GM19240 (cell line): ENCODE measurements at regions not wholly inside any gene's neighbourhood (a gene's known extent, or its start where the extent isn't known, plus 50 kb on each side); places are given as distances from the start of the nearest gene placed in this dataset.

Source experiments
- DNase-seq: peaks from one replicate; pipeline ENCODE4 v3.0.0; 2011; ENCODE audit warnings: low spot score; ENCODE audit not compliant: insufficient read length

DNA sequence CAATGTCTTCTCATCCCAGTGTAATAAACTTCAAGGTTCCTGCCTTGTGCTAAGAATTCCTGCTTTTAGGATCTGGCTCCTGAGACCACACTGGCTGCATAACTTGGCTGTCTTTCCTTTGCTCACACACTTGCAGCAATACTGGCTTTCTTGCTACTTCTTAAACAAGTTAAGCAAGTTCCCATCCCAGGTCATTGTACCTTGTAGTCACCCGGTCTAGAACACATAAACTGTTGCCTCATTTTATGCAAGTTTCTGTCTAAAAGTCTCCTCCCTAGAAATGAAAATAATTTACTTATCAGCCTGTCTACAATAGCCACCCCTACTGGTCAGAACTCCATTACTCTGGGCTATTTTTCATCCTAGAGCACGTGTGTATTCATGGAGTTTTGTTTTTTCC lies 887.9 kb upstream of the FAM98A start:
- no peak for DNase-seq

DNA sequence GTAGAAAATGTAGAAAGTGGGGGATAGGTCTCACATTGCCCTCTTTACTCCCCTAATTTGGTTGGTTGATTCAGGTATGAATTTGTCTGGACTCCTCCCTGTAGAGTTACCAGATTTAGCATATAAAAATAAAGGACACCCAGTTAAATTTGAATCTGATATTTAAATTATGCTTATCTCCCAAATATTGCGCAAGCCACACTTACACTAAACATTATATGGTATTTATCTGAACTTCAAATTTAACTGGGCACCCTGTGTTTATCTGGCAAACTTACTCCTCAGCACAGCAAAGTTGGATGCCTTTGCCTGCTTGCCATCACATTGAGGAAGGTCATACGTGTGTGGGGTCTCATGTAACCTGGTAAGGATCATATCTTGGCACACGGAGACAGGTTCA lies 882.4 kb upstream of the FAM98A start:
- no peak for DNase-seq

DNA sequence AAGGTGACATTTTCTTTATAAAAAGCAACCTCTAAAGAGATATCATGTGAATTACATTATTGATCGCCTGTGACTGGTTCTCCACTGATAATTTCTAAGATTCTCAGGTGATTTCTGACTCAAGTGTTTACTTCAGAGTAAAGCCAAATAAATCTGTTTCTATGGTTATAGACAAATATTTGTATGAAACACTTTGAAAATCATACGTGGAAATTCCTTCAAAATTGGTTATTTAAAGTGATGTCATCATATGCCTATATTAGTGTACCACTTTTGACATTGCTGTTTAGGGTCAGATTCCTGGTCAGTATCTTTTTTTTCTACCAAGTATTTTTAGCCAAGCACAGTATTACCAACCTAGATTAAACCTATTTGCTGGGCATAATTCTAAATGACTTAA lies 881.3 kb upstream of the FAM98A start:
- no peak for DNase-seq

DNA sequence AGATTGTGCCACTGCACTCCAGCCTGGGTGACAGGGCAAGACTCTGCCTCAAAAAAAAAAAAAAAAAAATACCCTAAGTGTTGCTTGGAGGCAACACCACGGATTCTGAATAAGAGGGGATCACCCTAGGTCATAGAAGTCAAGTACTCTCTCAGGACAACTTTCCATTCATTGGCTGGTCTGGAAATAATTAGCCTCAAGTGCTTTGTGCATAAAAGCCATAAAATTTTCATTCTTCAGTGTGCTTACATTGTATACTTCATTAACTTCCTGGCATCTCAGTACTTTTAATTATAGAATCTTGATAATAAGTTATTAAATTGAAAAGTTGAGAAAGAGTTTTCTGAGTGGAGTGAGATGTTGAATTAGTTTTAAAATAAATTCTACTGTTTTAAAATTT lies 876.1 kb upstream of the FAM98A start:
- DNase-seq, result no peak

DNA sequence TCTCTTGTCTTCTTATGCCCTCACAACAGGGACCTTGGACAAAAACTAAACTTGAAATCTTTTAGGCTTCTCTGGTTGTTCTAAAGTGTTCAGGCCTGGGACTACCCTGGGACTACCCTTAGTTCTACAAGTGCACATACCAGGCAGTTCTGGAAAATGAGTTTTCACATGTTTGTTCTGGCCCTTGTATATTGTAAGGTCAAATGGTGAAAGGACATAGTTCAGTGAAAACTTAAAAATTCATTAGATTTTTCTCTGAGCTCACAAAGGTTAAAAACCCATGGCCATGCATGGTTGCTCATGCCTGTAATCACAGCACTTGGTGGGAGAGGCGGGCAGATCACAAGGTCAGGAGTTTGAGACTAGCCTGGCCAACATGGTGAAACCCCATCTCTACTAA lies 875.5 kb upstream of the FAM98A start:
- no peak for DNase-seq

DNA sequence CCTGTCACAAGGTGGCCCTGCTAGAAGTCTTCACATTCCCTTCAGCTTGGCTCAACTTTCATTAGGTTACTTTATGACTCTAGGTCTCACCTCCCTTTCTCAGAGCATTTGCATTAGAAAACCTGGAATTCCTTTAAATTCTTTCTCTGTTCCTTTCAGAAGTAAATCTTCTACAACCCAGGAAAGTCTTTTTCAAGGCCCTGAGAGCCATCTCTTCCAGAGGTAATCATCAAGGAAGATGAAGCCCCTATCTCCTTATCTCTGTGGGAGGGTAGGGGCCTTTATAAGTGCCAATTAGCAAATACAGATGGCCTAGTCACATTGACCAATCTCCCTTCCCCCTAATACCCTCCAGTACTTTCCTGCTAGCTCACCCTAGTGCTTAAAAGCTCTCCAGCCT lies 848.0 kb upstream of the FAM98A start:
- DNase-seq, result no peak

DNA sequence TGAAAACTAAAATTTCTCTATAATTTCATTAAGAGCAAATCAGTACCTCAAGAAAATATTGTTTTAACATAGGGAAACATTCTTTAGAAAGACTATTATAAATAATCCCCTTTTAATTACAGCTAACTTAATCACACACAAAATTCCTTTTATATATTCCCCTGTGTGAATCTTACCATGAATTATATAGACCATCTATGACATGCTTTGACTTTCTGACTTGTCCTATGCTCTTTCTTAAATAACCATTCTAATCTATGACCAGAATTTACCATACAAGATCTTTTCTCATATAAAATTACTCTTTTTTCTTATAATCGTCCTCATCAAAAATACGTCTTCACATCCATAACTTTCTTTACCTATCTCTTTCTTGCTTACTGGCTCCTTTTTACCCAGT lies 824.2 kb upstream of the FAM98A start:
- DNase-seq, result no peak

DNA sequence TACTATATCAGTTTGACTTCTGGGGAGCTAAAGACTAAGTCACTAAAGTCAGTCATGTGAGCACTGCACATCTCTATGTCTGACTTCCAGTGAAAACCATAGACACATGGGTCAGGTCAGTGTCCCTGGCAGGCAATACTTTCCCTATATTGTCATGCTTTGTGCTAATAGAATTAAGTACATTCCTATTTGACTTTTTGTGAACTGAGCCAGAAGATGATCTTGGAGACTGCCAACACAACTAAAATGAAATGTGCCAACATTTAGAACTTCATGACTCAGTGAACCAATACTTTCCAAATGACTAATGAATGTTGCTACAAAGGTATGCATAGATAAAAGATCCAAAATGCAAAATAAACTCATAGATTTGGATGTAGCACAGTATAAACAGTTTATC lies 820.8 kb upstream of the FAM98A start:
- DNase-seq, result no peak

DNA sequence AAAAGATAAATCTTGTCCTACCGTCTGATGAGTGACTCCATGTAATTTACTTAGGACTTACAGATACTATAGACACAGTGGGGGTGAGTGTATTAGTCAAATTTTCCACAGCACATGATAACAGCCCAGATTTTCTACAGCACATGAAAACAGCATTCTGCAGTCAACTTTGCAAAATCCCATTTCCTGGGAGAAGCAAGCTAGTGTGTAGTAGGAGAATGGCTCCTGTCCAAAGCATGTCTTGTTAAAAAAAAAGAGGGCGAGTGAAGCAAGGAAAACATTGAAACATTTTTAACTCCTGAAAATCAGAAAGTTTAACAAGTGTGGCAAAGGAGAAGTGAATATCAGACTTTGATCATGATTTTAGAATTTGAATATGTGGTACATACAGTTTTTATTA lies 817.8 kb upstream of the FAM98A start:
- no peak for DNase-seq

DNA sequence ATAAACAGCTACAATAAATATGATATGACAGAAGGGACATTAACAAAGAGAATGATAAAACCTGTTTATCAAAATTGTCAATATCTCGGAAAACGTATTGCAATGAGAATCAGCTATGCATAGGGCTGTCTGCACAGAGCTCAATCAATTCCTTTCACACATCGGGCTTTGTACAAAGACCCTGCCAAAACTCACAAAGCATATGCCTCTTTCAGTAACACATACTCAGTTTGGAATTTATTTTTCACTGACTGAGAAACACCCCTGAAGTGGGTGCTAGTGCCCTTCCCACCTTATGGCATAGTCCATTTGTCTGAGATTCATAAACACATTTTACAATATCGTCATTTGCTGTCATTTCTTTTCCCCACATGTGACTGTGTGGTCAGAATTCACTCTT lies 815.8 kb upstream of the FAM98A start:
- no peak for DNase-seq

DNA sequence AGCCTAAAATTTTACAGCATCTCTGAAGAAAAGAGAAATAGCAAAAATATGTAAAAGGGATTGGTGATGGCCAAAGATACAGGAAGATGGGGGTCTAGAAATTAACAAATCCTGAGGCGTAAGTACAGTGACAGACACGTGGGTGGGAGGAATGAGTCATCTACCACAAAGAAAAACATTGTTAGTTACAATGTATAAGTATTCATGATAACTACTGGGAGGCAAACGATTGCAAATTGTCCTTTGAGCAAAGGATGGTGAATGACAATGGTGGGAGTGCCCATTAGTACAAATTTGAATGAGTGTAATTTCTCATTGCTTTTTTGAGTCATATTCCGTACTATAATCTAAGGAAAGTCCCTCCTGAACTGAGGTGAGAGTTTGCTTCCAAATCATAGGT lies 809.0 kb upstream of the FAM98A start:
- DNase-seq, result no peak

DNA sequence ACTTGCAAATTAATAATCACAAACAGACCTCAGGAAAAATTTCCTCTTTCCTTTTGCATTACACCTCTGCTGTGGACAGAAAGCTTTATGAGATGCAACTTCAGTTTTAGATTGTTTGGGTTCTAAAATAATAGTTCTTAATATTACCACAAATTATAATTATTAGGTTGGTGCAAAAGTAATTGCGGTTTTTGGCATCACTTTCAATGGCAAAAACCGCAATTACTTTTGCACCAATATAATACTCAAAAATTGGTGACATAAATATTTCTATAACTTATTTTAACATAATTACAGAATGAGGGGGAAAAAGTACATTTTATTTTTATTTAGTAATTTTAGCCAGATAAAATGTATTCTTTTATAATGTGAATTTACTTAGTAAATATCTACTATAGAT lies 804.4 kb upstream of the FAM98A start:
- DNase-seq, result no peak

DNA sequence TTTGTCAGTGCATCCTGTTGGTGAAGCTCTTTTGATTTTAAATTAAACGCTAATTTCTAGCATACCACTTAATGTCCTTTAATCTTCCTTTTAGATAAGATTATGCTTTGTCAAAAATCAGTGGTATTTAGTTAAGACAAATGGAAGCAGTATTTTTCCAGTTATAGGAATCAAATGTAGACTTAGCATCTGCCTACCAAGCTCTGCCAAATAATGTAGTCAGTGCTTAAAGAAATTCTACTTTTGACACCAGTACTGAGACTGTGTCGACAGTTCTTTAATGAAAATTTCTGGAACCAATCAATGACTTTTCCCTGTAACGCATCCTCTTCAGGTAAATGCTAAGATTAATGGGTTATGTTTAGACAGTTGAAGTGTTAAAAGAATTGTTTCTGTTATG lies 803.3 kb upstream of the FAM98A start:
- DNase-seq, result no peak

DNA sequence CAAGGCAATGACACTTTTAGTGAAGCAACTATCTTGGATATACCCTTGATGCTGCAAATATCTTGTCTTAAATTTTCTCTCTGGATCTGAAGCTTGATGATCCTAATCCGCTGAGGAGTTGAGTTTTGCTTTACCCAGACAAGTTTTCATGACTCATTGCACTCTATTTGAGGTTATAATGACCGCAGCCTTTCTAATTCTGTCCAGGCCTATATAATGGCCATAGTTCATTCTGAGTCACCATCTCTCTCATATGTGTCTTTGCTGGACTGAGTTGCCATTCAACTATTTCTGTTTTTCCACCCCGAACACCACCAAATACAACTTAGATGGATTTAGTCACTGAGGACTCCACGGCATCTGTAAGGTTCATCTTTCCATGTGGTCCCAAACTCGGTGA lies 802.1 kb upstream of the FAM98A start:
- no peak for DNase-seq

DNA sequence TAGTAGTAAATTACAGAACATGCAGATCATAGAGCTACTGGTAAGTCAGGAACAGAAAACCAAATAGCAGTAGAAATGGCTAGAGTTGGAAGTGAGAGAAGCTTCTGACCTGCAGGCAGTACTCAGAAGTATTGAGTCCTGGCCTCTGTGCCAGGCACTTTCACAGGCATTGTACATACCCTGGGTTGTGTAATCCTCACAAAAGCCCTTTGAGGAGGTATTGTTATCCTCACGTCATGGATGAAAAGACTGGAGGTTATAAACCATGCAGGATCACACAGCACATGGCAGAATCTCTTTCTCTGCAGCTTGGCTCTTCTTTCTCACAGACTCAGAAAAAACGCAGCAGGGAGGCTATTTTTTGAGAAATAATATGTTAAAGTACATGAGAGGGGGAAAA lies 789.3 kb upstream of the FAM98A start:
- DNase-seq, result no peak

DNA sequence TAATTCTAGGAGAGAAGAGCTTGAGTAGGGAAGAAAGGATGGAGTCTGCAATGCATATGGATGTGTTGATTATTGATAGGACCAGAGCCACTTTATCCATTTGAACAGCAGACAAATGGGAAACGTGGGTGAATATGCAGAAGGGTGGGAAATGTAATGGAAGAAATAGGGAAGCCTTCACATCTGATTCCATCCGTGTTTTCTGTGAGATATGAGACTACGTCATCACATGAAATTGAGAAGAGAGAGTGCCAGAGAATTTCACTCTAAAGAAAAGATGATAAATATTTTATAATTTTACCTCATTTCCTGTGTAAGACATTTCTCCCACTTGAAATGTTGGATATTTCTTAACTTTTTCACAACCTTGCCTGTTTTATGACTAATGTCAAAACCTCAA lies 788.4 kb upstream of the FAM98A start:
- DNase-seq, result no peak

DNA sequence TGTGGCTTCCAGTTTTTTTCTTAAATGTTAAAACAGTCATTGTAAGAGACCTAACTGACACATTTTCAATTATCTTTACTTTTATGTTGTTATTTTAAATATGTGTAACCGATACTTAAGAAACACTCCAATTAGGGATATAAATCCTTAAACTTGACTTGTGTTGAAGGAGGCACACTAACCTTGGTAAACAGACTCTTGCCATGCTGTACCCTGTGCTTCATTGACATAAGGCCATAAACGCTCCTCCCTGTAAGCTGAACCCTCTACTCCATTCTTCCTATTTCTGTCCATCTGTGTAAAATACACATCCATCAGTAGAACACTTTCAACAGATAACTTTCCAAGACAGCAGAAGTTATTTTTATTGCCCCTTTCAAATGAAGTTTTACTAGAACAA lies 780.5 kb upstream of the FAM98A start:
- DNase-seq, result no peak

DNA sequence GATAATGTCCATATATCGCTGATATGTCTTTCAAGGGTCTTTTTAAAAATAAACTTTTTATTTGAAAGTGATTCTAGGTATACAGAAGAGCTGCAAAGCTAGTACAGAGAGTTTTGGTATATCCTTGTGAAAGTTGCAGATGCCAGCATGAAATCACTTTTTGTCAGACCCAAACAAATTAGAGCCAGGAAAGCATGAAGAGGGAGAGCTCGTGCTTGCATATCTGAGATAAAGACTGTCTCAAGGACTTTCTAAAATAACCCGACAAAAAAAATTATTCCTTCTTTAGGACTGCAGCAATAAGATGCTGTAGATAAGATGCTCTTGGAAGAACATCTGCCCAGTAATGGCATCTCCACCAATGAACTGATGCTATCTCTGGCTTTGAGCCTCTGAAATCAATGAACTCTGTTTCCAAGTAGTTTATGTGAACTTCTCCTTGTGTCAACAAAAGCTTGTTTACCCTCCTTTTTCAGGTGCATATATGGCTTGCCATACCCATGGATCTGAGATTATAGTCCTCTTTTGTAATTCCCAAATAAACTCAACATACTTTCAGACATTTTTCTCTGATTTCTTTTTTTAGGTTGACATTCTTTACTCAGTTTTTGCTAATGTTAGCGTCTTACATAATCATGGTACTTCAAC lies 774.6 kb upstream of the FAM98A start:
- DNase-seq, result no peak

DNA sequence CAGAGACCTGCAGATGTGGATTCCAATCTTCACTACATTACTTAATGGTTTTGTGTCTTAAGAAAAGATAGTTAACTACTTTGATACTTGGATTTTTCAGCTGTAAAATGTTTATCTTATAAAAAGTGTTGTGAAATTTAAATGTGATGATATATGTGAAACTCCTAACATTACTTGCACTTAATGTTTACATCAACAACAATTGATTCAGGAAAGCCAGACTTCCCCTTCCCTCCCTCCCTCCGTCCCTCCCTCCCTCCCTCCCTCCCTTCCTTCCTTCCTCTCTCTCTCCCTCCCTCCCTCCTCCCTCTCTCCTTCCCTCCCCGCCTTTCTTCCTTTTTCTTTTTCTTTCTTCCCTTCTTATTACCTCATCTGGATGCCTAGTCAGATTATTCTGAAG lies 773.9 kb upstream of the FAM98A start:
- DNase-seq, result no peak

DNA sequence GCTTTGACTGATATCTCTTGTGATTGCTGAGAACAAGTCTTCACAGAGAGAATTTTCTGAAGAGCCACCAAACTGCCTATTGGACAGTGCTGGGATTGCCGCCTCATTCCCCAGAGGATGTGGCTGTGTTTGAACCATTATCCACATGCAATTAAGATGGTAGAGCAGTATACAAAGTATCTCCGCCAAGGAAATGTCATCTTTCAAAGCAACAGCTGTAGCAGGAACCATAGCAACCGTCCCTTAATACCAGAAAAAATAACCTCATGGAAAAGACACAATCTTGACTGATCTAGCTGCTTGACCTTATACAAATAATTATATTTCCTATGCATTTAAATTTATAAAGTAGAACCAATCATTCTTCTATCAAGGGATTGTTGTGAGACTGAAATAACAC lies 772.6 kb upstream of the FAM98A start:
- DNase-seq, result no peak

DNA sequence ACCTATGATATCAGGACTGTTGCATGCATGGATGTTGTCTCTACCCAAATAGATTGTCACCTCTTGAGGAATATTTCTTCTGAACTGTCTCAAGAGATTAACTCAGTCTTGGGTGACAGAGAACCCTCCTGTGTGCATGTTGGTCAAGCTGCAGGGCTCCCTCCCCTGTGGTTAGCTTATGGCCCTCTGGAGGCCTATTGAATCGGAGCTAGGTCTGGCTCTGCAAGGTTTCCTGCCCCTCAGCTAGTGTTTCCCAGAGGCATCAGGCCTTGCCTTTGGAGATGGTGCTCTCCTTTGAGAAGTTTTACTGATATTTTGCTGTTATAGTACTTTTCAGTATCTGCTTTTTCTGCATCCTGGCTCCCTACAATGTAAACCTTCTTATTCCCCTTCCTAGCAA lies 769.2 kb upstream of the FAM98A start:
- DNase-seq, result no peak

DNA sequence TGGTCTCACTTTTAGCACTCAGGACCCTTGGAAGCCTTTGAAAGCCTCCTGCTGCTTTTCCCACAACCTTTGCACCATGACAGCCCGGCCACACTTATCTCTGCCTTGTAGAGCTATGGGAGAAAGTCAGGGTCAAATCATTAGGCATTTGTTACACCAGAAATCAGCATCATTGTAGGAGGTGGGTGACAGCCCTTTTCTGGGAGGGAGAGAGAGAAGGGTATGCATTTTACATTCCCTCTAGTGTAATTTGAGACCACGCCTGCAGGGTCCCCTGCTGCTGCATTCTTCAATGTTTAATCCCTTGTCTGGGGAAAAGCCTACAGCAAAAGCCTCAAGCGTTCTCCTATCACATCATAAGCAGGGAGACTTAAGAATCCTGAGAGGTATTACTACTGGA lies 766.8 kb upstream of the FAM98A start:
- no peak for DNase-seq

DNA sequence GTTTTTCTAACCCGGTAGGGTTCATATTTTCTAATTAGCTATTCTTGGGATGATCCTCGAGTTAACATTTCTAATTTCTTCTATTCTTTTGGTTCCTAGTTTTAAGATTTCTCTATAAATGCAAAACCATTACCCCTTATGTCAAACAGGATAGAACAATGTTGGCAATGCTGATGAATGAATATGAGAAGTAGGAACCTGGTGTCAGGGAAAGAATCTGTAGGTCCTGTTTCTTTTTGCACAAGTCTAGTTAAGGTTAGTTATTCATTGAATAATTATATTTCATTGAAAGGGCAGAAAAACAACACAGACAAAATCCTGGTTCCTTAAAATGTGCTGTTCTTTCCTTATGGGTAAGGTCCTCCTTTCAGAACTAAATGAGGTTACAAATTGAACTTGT lies 766.4 kb upstream of the FAM98A start:
- no peak for DNase-seq

DNA sequence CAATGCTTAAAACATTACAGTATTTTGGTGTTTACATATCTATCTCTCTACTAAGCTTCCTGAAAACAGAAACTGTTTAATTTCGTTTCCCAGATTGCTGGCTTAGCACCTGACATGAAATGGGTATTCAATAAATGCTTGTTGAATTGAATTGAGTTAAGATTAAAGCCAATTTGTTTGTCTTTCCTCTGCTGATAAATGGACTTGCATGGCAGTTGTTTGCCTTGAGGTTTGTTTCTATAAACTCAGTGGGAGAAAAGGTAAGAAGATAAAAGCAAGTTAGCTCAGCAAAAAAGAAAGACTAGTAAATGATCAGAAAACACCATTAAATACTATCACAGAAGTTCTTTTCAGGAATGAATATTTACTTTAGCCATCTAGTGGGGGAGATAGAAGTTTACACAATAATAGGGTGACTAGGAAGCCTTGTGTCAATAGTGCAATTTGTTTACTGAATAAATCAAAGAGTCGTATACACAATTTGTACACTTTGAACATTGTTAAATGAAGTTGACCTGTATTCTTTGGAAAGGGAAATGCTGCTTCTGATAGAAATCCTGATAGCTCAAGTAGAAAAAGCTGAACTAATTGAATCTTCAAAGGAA lies 754.5 kb upstream of the FAM98A start:
- no peak for DNase-seq
